Activated CD4-positive, alpha-beta memory T cell treated with anti-CD3 and anti-CD28 coated beads for 36 hours (primary cell): ENCODE measurements at regions not wholly inside any gene's neighbourhood (a gene's known extent, or its start where the extent isn't known, plus 50 kb on each side); places are given as distances from the start of the nearest gene placed in this dataset.

ENCODE experiments used
- CTCF ChIA-PET: fragments of 350-600 bp; sonication (Branson Sonifier 250); formaldehyde crosslinking; loops from one replicate; lab custom pipeline; 2021; ENCODE audit warnings: antibody characterized with exemption, inconsistent platforms; lab: Charles Lee
- POLR2A ChIA-PET: fragments of 350-600 bp; sonication (Branson Sonifier 250); formaldehyde crosslinking; loops from one replicate; lab custom pipeline; 2021; ENCODE audit warnings: antibody characterized with exemption; lab: Charles Lee
- DNase-seq: peaks from one replicate; pipeline ENCODE4 v3.0.0-alpha.2; 2020
- H3K27ac Mint-ChIP-seq: one replicate; pipeline ENCODE4 v1.8.0; 2021; ENCODE audit warnings: mixed read lengths
- H3K27me3 Mint-ChIP-seq: one replicate; pipeline ENCODE4 v1.8.0; 2021; ENCODE audit warnings: mixed read lengths
- H3K36me3 Mint-ChIP-seq: one replicate; pipeline ENCODE4 v1.8.0; 2021; ENCODE audit warnings: mixed read lengths
- H3K4me1 Mint-ChIP-seq: one replicate; pipeline ENCODE4 v1.8.0; 2021; ENCODE audit warnings: low read depth, mixed read lengths
- H3K4me3 Mint-ChIP-seq: one replicate; pipeline ENCODE4 v1.8.0; 2021; ENCODE audit warnings: mild to moderate bottlenecking, mixed read lengths
- H3K9me3 Mint-ChIP-seq: one replicate; pipeline ENCODE4 v1.8.0; 2021; ENCODE audit warnings: mixed read lengths
- intact Hi-C: fragments of 100-400 bp; cut with micrococcal nuclease; formaldehyde crosslinking; loops from one replicate; pipeline ENCODE4 v1.15.1; 2023

DNA sequence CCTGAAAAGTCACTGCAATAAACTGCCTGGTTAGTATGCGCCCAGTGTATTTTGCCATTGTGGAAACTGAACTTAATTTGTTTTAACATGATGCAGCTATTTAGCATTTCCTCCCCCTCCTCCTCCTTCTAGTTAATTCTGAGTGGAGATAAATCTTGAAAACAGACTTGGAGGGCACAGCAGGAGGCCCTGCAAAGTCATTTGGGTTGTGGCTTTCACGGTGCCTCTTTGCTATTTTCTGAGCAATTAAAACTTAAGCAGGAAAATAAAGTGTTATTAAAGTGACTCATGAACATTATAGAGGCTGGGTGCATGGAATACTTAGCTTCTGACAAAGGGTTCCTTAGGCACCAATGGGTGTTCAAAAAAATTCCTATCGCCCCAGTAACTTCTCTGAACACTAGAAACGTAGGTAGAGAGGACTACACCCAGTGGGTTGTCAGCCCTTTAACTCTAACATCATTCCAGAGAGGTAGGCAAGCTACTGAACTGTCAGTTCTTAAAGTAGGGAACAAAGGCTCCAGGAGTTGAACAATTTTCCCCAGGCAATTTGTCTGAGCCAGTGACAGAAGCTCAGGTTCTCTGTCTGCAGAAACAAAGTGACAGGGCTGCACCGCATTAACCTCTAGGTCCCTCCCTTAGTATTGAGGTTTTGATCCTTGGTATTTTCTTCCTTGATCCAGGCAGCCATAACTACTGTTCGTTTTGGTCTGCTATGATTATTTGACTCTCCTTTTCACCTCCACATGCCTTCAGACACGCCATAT is 158.3 kb upstream of the KIT start:
- intact Hi-C loops = no loop called here
- POLR2A ChIA-PET = no interaction called here
- no peak for DNase-seq
- peaks cover 3% of the 10 kb centered on the region for H3K27me3 Mint-ChIP-seq
- H3K9me3 Mint-ChIP-seq = no peaks in the 10 kb centered on the region
- H3K4me1 Mint-ChIP-seq = no peaks in the 10 kb centered on the region
- CTCF ChIA-PET = no interaction called here
- H3K36me3 Mint-ChIP-seq = no peaks in the 10 kb centered on the region
- H3K27ac Mint-ChIP-seq = no peak overlapping the region
- no peak overlapping the region for H3K4me3 Mint-ChIP-seq

DNA sequence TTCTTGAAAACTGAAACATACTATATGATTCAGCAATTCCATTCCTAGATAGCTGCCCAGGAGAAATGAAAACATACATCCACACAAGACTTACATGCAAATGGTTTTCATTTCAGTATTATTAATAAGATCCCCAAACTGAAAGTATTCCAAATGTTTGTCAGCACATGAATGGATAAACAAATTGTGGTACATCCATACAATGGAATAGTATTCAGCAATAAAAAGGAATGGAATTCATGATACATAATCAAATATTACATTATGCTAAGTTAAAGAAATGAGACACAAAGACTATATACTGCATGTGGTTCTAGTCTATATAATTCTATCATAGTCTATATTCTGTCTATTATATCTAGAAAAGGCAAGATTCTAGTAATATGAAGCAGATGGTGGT is 152.4 kb upstream of the KIT start:
- Mint-ChIP-seq H3K4me3 (no peak overlapping the region), H3K4me1 (no peaks in the 10 kb centered on the region), H3K27me3 (no peaks in the 10 kb centered on the region), H3K27ac (no peak overlapping the region), H3K36me3 (no peaks in the 10 kb centered on the region), H3K9me3 (peaks cover 10% of the 10 kb centered on the region)
- ChIA-PET CTCF (no interaction called here), POLR2A (no interaction called here)
- no peak for DNase-seq
- intact Hi-C loops = no loop called here

DNA sequence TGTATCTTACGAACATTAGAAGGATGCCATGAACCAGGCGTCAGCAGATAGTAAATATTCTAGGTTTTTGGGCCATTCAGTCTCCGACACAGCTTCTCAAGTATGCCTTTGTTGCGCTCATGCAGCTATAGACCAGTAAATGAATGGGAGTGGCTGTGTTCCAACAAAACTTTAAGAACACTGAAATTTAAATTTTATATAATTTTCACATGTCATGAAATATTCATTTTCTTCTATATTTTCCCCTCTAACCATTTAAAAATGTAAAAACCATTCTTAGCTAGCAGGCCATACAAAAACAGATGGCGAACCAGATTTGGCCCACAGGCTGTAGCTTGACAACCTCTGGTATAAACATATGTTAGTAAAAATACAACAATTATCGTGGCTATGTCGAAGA is 151.8 kb upstream of the KIT start:
- Mint-ChIP-seq H3K27me3 (no peaks in the 10 kb centered on the region), H3K36me3 (no peaks in the 10 kb centered on the region), H3K4me3 (no peak overlapping the region), H3K4me1 (no peaks in the 10 kb centered on the region), H3K27ac (no peak overlapping the region), H3K9me3 (peaks cover 10% of the 10 kb centered on the region)
- ChIA-PET CTCF (interaction anchor here (0.7 kb wide), 1 partner anchor 110 kb away, joined by 3 read pairs; no protein-coding TSS in a partner anchor), POLR2A (no interaction called here)
- intact Hi-C loops = no loop called here
- DNase-seq = no peak

DNA sequence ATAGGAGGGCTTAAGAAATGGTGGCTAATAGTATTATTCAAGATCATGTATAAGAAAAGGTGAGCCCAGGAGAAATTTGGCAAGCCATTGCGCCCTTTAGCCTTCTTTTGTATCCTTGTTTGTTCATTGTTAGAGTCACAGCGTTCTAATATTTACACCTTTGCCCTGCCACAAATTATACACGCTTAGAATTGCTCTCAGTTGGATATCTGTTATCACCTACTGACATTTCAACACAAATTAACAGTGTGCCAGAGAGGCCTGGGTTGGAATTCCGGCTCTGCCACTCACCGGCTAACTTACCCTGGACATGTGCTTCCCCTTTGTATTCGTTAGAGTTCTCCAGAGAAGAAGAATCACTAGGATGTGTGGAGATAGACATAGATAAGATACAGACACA is 148.7 kb upstream of the KIT start:
- Mint-ChIP-seq H3K36me3 (no peaks in the 10 kb centered on the region), H3K27me3 (no peaks in the 10 kb centered on the region), H3K4me3 (no peak overlapping the region), H3K4me1 (no peaks in the 10 kb centered on the region), H3K9me3 (peaks cover 10% of the 10 kb centered on the region), H3K27ac (no peak overlapping the region)
- intact Hi-C loops = no loop called here
- POLR2A ChIA-PET = no interaction called here
- no peak for DNase-seq
- CTCF ChIA-PET = no interaction called here

DNA sequence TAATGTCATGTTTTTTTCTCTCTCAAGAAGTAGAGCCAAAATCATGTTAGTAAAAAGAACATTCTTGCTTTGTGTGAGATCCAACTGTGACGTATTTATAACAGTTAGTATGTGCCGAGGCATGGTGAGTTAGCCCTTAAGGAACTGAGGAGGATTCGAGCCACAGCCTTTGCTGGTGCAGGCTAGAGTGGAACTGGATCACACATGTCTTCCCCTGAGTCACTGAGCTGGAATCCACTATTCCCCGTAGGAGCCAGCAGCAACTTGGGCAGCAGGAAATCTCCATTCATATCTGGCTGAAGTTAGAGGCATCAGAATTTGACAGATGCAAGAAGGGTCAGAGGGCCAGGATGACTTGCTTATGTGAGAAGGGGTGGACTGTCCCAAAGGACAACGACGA is 144.6 kb upstream of the KIT start:
- CTCF ChIA-PET = no interaction called here
- H3K4me1 Mint-ChIP-seq = no peaks in the 10 kb centered on the region
- H3K27me3 Mint-ChIP-seq = no peaks in the 10 kb centered on the region
- no peaks in the 10 kb centered on the region for H3K36me3 Mint-ChIP-seq
- no peak for DNase-seq
- no peaks in the 10 kb centered on the region for H3K9me3 Mint-ChIP-seq
- intact Hi-C loops = no loop called here
- H3K4me3 Mint-ChIP-seq = no peak overlapping the region
- H3K27ac Mint-ChIP-seq = no peak overlapping the region
- POLR2A ChIA-PET = no interaction called here

DNA sequence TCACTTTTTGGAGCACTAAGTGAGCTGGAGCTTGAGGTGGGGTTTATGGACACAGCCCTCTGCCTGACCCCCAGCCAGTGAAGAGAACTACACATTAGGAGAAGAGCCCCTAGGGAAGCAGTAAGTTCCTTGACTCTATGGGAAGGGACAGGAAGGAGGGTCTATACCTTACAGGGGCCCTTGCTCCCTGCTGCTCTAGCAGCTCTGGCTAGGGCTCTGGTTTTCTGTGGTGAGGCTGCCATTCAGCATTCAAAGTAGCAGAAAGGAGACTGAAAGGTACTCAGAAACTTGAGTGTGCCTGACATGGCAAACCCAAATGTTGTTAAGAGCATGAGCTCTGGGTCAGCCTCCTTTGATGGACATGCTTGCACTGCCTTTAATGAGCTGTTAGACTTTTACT is 144.0 kb upstream of the KIT start:
- Mint-ChIP-seq H3K4me1 (no peaks in the 10 kb centered on the region), H3K9me3 (no peaks in the 10 kb centered on the region), H3K4me3 (no peak overlapping the region), H3K27ac (no peak overlapping the region), H3K36me3 (no peaks in the 10 kb centered on the region), H3K27me3 (no peaks in the 10 kb centered on the region)
- intact Hi-C loops = no loop called here
- DNase-seq = no peak
- ChIA-PET CTCF (no interaction called here), POLR2A (no interaction called here)

DNA sequence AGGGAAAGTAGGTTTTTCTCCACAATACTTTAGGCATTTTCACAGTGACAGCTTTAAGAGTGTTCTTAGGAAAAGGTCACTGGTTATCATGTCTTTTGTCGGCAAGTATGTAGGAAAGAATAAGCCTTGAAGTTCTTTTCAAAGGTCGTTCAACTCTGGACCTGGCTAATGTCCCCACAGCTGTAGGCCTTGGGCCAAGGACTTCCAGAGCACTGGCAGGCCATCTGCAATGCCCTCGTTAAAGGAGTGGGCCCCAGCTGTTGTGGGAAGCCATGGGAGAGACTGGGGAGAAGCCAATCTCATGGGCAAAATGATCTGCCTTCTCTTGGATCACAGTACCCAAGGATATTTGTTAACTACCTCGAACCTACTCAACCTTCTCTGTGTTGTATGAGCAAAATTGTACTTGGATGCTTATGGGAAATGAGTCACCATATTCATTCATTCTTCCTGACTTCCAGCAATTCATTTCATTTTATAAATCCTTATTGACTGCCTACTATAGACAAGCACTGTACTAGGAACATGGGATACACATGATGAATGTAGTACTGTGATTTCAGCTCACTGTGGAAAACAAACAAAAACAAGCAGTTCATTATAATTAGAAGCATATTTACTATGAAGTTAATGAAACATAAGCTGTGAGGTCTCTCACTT is 141.1 kb upstream of the KIT start:
- ChIA-PET POLR2A (no interaction called here), CTCF (no interaction called here)
- Mint-ChIP-seq H3K4me3 (no peak overlapping the region), H3K27me3 (no peaks in the 10 kb centered on the region), H3K4me1 (no peaks in the 10 kb centered on the region), H3K27ac (no peak overlapping the region), H3K36me3 (no peaks in the 10 kb centered on the region), H3K9me3 (no peaks in the 10 kb centered on the region)
- DNase-seq = no peak
- intact Hi-C loops = no loop called here

DNA sequence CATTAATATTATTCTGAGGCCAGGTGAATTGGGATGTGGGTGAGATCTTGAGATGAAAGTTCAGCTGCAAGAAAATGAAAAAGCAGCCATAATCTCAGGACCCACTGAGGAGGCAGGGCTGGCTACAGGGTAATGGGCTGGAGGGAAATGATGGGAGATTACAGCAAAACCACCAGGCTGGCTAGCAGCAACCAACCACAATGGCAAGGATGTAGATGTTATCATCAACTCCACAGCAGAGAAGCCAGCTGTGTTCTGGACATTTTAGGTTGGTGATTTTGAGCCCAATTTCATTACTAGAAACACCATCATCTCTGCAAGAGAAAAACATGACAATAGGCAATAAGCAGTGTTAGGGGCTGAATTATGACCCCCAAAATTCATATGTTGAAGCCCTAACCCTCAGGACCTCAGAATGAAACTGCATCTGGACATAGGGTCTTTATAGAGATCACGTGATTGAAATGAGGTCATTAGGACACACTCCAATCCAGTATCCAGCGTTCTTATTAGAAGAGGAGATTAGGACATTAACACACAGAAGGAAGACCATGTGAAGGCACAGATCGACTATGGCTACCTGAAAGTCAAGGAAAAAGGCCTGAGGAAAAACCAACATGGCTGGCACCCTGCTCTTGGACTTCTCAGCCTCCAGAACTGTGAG is 139.8 kb upstream of the KIT start:
- H3K9me3 Mint-ChIP-seq = no peaks in the 10 kb centered on the region
- no peak for DNase-seq
- no peaks in the 10 kb centered on the region for H3K4me1 Mint-ChIP-seq
- CTCF ChIA-PET = no interaction called here
- H3K4me3 Mint-ChIP-seq = no peak overlapping the region
- H3K27ac Mint-ChIP-seq = no peak overlapping the region
- no peaks in the 10 kb centered on the region for H3K27me3 Mint-ChIP-seq
- POLR2A ChIA-PET = no interaction called here
- no peaks in the 10 kb centered on the region for H3K36me3 Mint-ChIP-seq
- intact Hi-C loops = no loop called here

DNA sequence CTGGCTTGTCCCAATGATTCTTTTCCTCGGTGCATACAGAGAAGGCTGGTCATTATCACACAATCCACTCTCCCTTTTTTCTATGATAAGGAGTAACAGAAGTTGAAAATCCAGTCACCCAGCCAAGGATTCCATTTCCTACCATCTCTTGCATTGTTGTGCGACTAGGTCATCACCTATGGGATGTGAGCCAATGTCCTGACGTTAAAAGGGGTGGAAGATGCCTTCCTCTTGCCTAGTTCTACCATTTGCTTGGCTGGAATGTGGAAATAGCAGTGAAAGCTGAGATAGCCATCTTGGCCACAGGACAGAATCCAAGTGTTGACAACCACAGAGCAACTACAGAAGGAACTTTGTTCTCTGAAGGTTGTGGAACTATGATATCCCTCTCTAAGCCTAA is 132.2 kb upstream of the KIT start:
- H3K27me3 Mint-ChIP-seq = no peaks in the 10 kb centered on the region
- no peaks in the 10 kb centered on the region for H3K4me1 Mint-ChIP-seq
- intact Hi-C loops = no loop called here
- H3K4me3 Mint-ChIP-seq = no peak overlapping the region
- DNase-seq = no peak
- ChIA-PET POLR2A (no interaction called here), CTCF (no interaction called here)
- no peaks in the 10 kb centered on the region for H3K36me3 Mint-ChIP-seq
- H3K27ac Mint-ChIP-seq = no peak overlapping the region
- H3K9me3 Mint-ChIP-seq = no peaks in the 10 kb centered on the region

DNA sequence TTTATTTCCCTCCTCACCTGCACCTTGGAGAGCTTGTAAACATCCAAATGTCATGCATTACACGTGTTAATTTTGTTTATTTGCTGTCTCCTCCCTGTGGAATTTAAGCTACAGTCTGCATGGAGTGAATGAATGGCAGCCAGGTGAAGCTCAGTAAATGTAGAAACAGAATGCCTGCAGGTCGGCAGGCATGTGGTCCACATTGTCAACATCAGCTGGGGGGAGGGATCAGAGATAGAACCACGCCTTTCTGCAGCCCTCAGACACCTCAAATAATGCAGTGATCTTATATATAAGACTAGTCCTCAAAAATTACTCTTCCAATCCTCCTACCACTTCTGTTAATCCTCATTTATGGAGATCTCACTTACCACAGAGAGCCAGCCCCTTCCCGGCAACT is 131.2 kb upstream of the KIT start:
- Mint-ChIP-seq H3K36me3 (no peaks in the 10 kb centered on the region), H3K4me3 (no peak overlapping the region), H3K4me1 (no peaks in the 10 kb centered on the region), H3K9me3 (no peaks in the 10 kb centered on the region), H3K27me3 (no peaks in the 10 kb centered on the region), H3K27ac (no peak overlapping the region)
- intact Hi-C loops = no loop called here
- ChIA-PET CTCF (no interaction called here), POLR2A (no interaction called here)
- no peak for DNase-seq

DNA sequence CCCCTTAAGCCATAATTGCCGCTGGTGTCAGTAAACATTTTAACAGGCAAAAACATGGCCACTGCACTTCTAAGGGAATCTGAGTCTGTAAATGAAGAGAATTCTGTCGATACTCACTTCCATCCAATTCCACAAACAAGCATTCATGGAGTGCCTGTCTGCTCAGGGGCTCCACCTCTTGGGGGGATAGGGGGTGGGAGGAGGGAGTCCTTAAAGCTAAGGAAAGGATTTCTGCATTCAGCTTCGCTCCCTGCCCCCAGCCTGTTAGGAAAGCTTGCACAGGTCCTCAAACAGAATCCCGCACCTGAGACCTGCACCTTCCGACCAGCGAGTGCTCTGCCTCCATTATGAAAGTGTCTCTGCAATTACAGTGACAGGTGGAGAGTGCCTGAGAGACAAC is 130.2 kb upstream of the KIT start:
- no peak for DNase-seq
- no peaks in the 10 kb centered on the region for H3K4me1 Mint-ChIP-seq
- no peak overlapping the region for H3K27ac Mint-ChIP-seq
- intact Hi-C loops = no loop called here
- H3K9me3 Mint-ChIP-seq = no peaks in the 10 kb centered on the region
- H3K4me3 Mint-ChIP-seq = no peak overlapping the region
- CTCF ChIA-PET = no interaction called here
- H3K36me3 Mint-ChIP-seq = no peaks in the 10 kb centered on the region
- no peaks in the 10 kb centered on the region for H3K27me3 Mint-ChIP-seq
- POLR2A ChIA-PET = no interaction called here

DNA sequence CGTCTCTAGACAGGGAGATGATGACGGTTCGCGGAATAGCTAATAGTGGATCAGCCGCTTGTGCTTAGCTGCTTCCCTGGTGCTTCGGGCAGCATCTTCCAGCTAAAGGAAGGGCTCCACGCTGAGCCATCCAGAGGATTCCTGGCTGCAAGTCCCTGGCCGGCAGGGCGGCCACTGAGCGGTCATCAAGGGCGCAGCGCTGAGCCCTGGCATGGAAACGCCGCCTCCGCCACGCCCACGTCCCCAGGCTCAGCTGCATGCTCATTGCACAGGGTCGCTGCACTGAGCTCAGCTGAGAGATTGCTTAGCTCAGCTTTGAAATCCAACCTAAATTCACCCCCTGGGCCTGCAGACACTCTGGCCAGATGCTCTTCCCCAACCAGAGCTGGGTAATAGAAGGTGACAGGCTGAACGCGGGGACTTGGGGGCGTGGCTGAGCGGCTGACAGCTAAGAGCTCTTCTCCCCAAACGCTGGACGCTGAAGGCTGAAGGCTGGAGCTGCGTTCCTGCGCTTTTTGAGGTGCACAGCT is 118.2 kb upstream of the KIT start:
- H3K4me1 Mint-ChIP-seq = peaks cover 2% of the 10 kb centered on the region
- H3K27ac Mint-ChIP-seq = no peak overlapping the region
- H3K4me3 Mint-ChIP-seq = no peak overlapping the region
- peak; percentile 12 for DNase-seq
- intact Hi-C loops = no loop called here
- POLR2A ChIA-PET = no interaction called here
- H3K27me3 Mint-ChIP-seq = peaks cover 2% of the 10 kb centered on the region
- CTCF ChIA-PET = no interaction called here
- H3K36me3 Mint-ChIP-seq = no peaks in the 10 kb centered on the region
- no peaks in the 10 kb centered on the region for H3K9me3 Mint-ChIP-seq
